ENCODE measurements at regions not wholly inside any gene's neighbourhood (a gene's known extent, or its start where the extent isn't known, plus 50 kb on each side); places are given as distances from the start of the nearest gene placed in this dataset.

GRCh38 chr18:10346749-10347415 is 107.6 kb upstream of the APCDD1 start:
- TF ChIP-seq POLR2A (IDR thresholded peaks at IDR 0.05; ENCODE audit: low read length) (no peak), GATA1 (IDR thresholded peaks at IDR 0.05; ENCODE audit: low read depth, low read length) (no peak)

Measured in erythroblast (primary cell).